WTC11 (cell line): ENCODE measurements at regions not wholly inside any gene's neighbourhood (a gene's known extent, or its start where the extent isn't known, plus 50 kb on each side); places are given as distances from the start of the nearest gene placed in this dataset.

Experiments
- AR ChIP-seq: fragments of 250-450 bp; sonication (Bioruptor Pico); IDR thresholded peaks from 2 replicates; pipeline ENCODE4 v1.9.0; 2021; ENCODE audit warnings: mild to moderate bottlenecking
- ATF1 ChIP-seq: sonication (generic); formaldehyde crosslinking; IDR thresholded peaks from 2 replicates; pipeline ENCODE4 v1.8.1; 2023; ENCODE audit warnings: mild to moderate bottlenecking, moderate library complexity, missing genetic modification reagents
- CBFB ChIP-seq: sonication (generic); formaldehyde crosslinking; IDR thresholded peaks from 2 replicates; pipeline ENCODE4 v1.8.1; 2022; ENCODE audit warnings: mild to moderate bottlenecking, low read depth, missing genetic modification reagents
- CDX4 ChIP-seq: fragments of 250-450 bp; sonication (Bioruptor Pico); IDR thresholded peaks from 2 replicates; pipeline ENCODE4 v1.9.0; 2021; ENCODE audit warnings: moderate library complexity, mild to moderate bottlenecking, inconsistent platforms, borderline replicate concordance
- CREB1 ChIP-seq: sonication (generic); formaldehyde crosslinking; IDR thresholded peaks from 2 replicates; pipeline ENCODE4 v1.8.0; 2023; ENCODE audit warnings: mild to moderate bottlenecking, missing genetic modification reagents
- E2F1 ChIP-seq: sonication (generic); formaldehyde crosslinking; IDR thresholded peaks from 2 replicates; pipeline ENCODE4 v1.8.0; 2022; ENCODE audit warnings: mild to moderate bottlenecking, missing genetic modification reagents
- E2F4 ChIP-seq: sonication (generic); formaldehyde crosslinking; IDR thresholded peaks from 2 replicates; pipeline ENCODE4 v1.8.1; 2022; ENCODE audit warnings: low read depth, mild to moderate bottlenecking, moderate library complexity, missing genetic modification reagents, borderline replicate concordance
- ELF4 ChIP-seq: sonication (generic); formaldehyde crosslinking; IDR thresholded peaks from 2 replicates; pipeline ENCODE4 v1.8.1; 2022; ENCODE audit warnings: low read depth, mild to moderate bottlenecking, moderate library complexity, missing genetic modification reagents
- EMX1 ChIP-seq: fragments of 250-450 bp; sonication (Bioruptor Pico); IDR thresholded peaks from 2 replicates; pipeline ENCODE4 v1.8.0; 2021; ENCODE audit warnings: mild to moderate bottlenecking
- ESRRA ChIP-seq: sonication (generic); formaldehyde crosslinking; IDR thresholded peaks from 2 replicates; pipeline ENCODE4 v1.8.1; 2022; ENCODE audit warnings: mild to moderate bottlenecking, missing genetic modification reagents, borderline replicate concordance
- ETV6 ChIP-seq: sonication (generic); formaldehyde crosslinking; IDR thresholded peaks from 2 replicates; pipeline ENCODE4 v1.8.1; 2022; ENCODE audit warnings: mild to moderate bottlenecking, missing genetic modification reagents
- FOXP1 ChIP-seq: sonication (generic); formaldehyde crosslinking; IDR thresholded peaks from 2 replicates; pipeline ENCODE4 v1.8.0; 2022; ENCODE audit warnings: missing genetic modification reagents, mild to moderate bottlenecking, moderate library complexity, borderline replicate concordance
- GRHL2 ChIP-seq: fragments of 250-450 bp; sonication (Bioruptor Pico); IDR thresholded peaks from 2 replicates; pipeline ENCODE4 v1.8.0; 2022; ENCODE audit warnings: mild to moderate bottlenecking, moderate library complexity; ENCODE audit not compliant: insufficient replicate concordance, severe bottlenecking
- IRF2 ChIP-seq: sonication (generic); formaldehyde crosslinking; IDR thresholded peaks from 2 replicates; pipeline ENCODE4 v1.8.0; 2022; ENCODE audit warnings: low read depth, missing genetic modification reagents, borderline replicate concordance
- KAT7 ChIP-seq: sonication (generic); formaldehyde crosslinking; IDR thresholded peaks from 2 replicates; pipeline ENCODE4 v1.8.1; 2023; ENCODE audit warnings: missing genetic modification reagents, mild to moderate bottlenecking, borderline replicate concordance
- MAX ChIP-seq: sonication (generic); formaldehyde crosslinking; IDR thresholded peaks from 2 replicates; pipeline ENCODE4 v1.8.0; 2022; ENCODE audit warnings: mild to moderate bottlenecking, missing genetic modification reagents
- MLX ChIP-seq: sonication (generic); formaldehyde crosslinking; IDR thresholded peaks from 2 replicates; pipeline ENCODE4 v1.8.1; 2023; ENCODE audit warnings: mild to moderate bottlenecking, missing genetic modification reagents, moderate library complexity
- PRDM15 ChIP-seq: sonication (generic); formaldehyde crosslinking; IDR thresholded peaks from 2 replicates; pipeline ENCODE4 v1.8.0; 2022; ENCODE audit warnings: missing genetic modification reagents
- PREB ChIP-seq: sonication (generic); formaldehyde crosslinking; IDR thresholded peaks from 2 replicates; pipeline ENCODE4 v1.8.1; 2022; ENCODE audit warnings: mild to moderate bottlenecking, missing genetic modification reagents, moderate library complexity, borderline replicate concordance
- SP1 ChIP-seq: sonication (generic); formaldehyde crosslinking; conservative IDR thresholded peaks from 2 replicates; pipeline ENCODE4 v1.8.1; 2022; ENCODE audit warnings: missing genetic modification reagents
- TCF7 ChIP-seq: sonication (generic); formaldehyde crosslinking; IDR thresholded peaks from 2 replicates; pipeline ENCODE4 v1.8.0; 2022; ENCODE audit warnings: mild to moderate bottlenecking, low read depth, missing genetic modification reagents, moderate library complexity
- TEAD4 ChIP-seq: sonication (generic); formaldehyde crosslinking; IDR thresholded peaks from 2 replicates; pipeline ENCODE4 v1.8.0; 2022; ENCODE audit warnings: mild to moderate bottlenecking, missing genetic modification reagents
- TP53 ChIP-seq: sonication (generic); formaldehyde crosslinking; IDR thresholded peaks from 2 replicates; pipeline ENCODE4 v1.8.1; 2023; ENCODE audit warnings: mild to moderate bottlenecking, missing genetic modification reagents
- ZBTB21 ChIP-seq: sonication (generic); formaldehyde crosslinking; IDR thresholded peaks from 2 replicates; pipeline ENCODE4 v1.8.1; 2023; ENCODE audit warnings: mild to moderate bottlenecking, missing genetic modification reagents, borderline replicate concordance
- ZNF232 ChIP-seq: sonication (generic); formaldehyde crosslinking; IDR thresholded peaks from 2 replicates; pipeline ENCODE4 v1.8.0; 2022; ENCODE audit warnings: mild to moderate bottlenecking, missing genetic modification reagents
- ZNF317 ChIP-seq: sonication (generic); formaldehyde crosslinking; IDR thresholded peaks from 2 replicates; pipeline ENCODE4 v1.8.1; 2023; ENCODE audit warnings: low read depth, mild to moderate bottlenecking, moderate library complexity, missing genetic modification reagents, borderline replicate concordance

GRCh38 chr20:37627060-37627766 lies 66.6 kb upstream of the CTNNBL1 start (continued):
- TF ChIP-seq E2F4 (CRISPR knock-in tag) (peak; percentile 96), TEAD4 (CRISPR knock-in tag) (peak; percentile 99), ATF1 (CRISPR knock-in tag) (peak; percentile 96), ZNF317 (CRISPR knock-in tag) (peak; percentile 65; the same call in 1 of the 2 replicates), TCF7 (CRISPR knock-in tag) (peak; percentile 96), TP53 (CRISPR knock-in tag) (peak; percentile 94), GRHL2 (no peak), ZBTB21 (CRISPR knock-in tag) (peak; percentile 87; the same call in 1 of the 2 replicates), CREB1 (CRISPR knock-in tag) (peak; percentile 94), EMX1 (CRISPR knock-in tag) (no peak), CBFB (CRISPR knock-in tag) (peak; percentile 92; the same call in 1 of the 2 replicates), ZNF232 (CRISPR knock-in tag) (peak; percentile 97), FOXP1 (CRISPR knock-in tag) (peak; percentile 92), IRF2 (CRISPR knock-in tag) (peak; percentile 90; the same call in 1 of the 2 replicates), SP1 (CRISPR knock-in tag) (peak; percentile 55), ELF4 (CRISPR knock-in tag) (0 out of 2 replicates have a peak, but pooled peaks have one; percentile 41), ESRRA (peak; percentile 97), MLX (peak; percentile 95; the same call in 1 of the 2 replicates), PRDM15 (CRISPR knock-in tag) (peak; percentile 57), KAT7 (CRISPR knock-in tag) (peak; percentile 98; the same call in 1 of the 2 replicates), ETV6 (CRISPR knock-in tag) (peak; percentile 96), PREB (CRISPR knock-in tag) (peak; percentile 98), E2F1 (CRISPR knock-in tag) (peak; percentile 95), CDX4 (CRISPR knock-in tag) (no peak), MAX (peak; percentile 74; the same call in 1 of the 2 replicates), AR (no peak)
